CD14-positive monocyte (primary cell): ENCODE measurements at regions not wholly inside any gene's neighbourhood (a gene's known extent, or its start where the extent isn't known, plus 50 kb on each side); places are given as distances from the start of the nearest gene placed in this dataset.

ENCODE experiments used
- DNase-seq, 3 donors: peaks; one replicate each; pipeline ENCODE4 v3.0.0-alpha.2; 2011 to 2022
- H2AFZ ChIP-seq: 2 replicates; pipeline ENCODE4 v1.6.0; 2012; ENCODE audit warnings: mild to moderate bottlenecking, low read depth, low read length, inconsistent platforms; ENCODE audit not compliant: insufficient read depth, poor library complexity, severe bottlenecking
- H3K27ac ChIP-seq, 2 donors: 1 replicate in 1 of 2; 2 replicates in 1 of 2; pipeline ENCODE4 v1.5.1; 2012 to 2013; ENCODE audit warnings: low read length in 2 of 2, control low read depth in 1 of 2, inconsistent platforms in 1 of 2, low read depth in 1 of 2, mild to moderate bottlenecking in 1 of 2
- H3K27me3 ChIP-seq, 2 donors: one replicate each; pipeline versions ENCODE4 v1.6.0 to v1.6.1; 2011 to 2013; ENCODE audit warnings: low read length in 2 of 2; ENCODE audit not compliant: control insufficient read depth in 2 of 2, insufficient read depth in 2 of 2
- H3K36me3 ChIP-seq, 2 donors: replicated peaks in 1 of 2; 1 replicate in 1 of 2; 2 replicates in 1 of 2; pipeline versions ENCODE4 v1.5.1 to v1.6.1; 2012 to 2013; ENCODE audit warnings: low read length in 2 of 2, control low read depth in 1 of 2, inconsistent platforms in 1 of 2, mild to moderate bottlenecking in 1 of 2; ENCODE audit not compliant: insufficient read depth in 2 of 2, control insufficient read depth in 1 of 2
- H3K4me1 ChIP-seq, 2 donors: 1 replicate in 1 of 2; 2 replicates in 1 of 2; pipeline versions ENCODE4 v1.5.1 to v1.6.1; 2012 to 2013; ENCODE audit warnings: low read length in 2 of 2, control low read depth in 1 of 2, inconsistent platforms in 1 of 2, mild to moderate bottlenecking in 1 of 2, moderate library complexity in 1 of 2; ENCODE audit not compliant: insufficient read depth in 2 of 2, control insufficient read depth in 1 of 2
- H3K4me2 ChIP-seq: replicated peaks from 2 replicates; pipeline ENCODE3; 2012; ENCODE audit warnings: low read length, moderate library complexity, mild to moderate bottlenecking; ENCODE audit not compliant: poor library complexity, severe bottlenecking; ENCODE audit errors: extremely low read depth
- H3K4me3 ChIP-seq, 3 experiments: fragments of 200-600 bp in 1 of 3; sonication (generic) in 1 of 3; replicated peaks in 1 of 3; 1 replicate in 2 of 3; 2 replicates in 1 of 3; pipeline ENCODE4 v1.5.1; 2011 to 2013; ENCODE audit warnings: low read length in 3 of 3, mild to moderate bottlenecking in 3 of 3, control low read depth in 2 of 3, low read depth in 2 of 3, inconsistent platforms in 1 of 3, moderate library complexity in 1 of 3
- H3K79me2 ChIP-seq: 2 replicates; pipeline ENCODE4 v1.6.0; 2012; ENCODE audit warnings: mild to moderate bottlenecking, control low read depth, inconsistent platforms, low read length, moderate library complexity; ENCODE audit not compliant: insufficient read depth
- H3K9ac ChIP-seq: 2 replicates; pipeline ENCODE4 v1.6.0; 2017; ENCODE audit warnings: low read length, mild to moderate bottlenecking; ENCODE audit not compliant: insufficient read depth, poor library complexity, severe bottlenecking
- H3K9me3 ChIP-seq, 2 donors: replicated peaks in 1 of 2; 1 replicate in 1 of 2; 2 replicates in 1 of 2; pipeline versions ENCODE4 v1.5.1 to v1.6.1; 2012 to 2013; ENCODE audit warnings: low read length in 2 of 2, control low read depth in 1 of 2; ENCODE audit not compliant: control insufficient read depth in 1 of 2, insufficient read depth in 1 of 2
- H4K20me1 ChIP-seq: 2 replicates; pipeline ENCODE4 v1.6.0; 2012; ENCODE audit warnings: mild to moderate bottlenecking, low read length, control low read depth, moderate library complexity; ENCODE audit not compliant: insufficient read depth
- H3K27ac Mint-ChIP-seq, 7 donors: one replicate each; pipeline ENCODE4 v1.8.0; 2020; ENCODE audit warnings: mild to moderate bottlenecking in 7 of 7, mixed read lengths in 7 of 7, moderate library complexity in 6 of 7, inconsistent platforms in 2 of 7
- H3K27me3 Mint-ChIP-seq, 3 donors: one replicate each; pipeline ENCODE4 v1.8.0; 2021 to 2022; ENCODE audit warnings: low read depth in 3 of 3, mild to moderate bottlenecking in 3 of 3, mixed read lengths in 3 of 3, moderate library complexity in 3 of 3, inconsistent platforms in 1 of 3
- H3K36me3 Mint-ChIP-seq, 2 donors: one replicate each; pipeline ENCODE4 v1.8.0; 2020; ENCODE audit warnings: mixed read lengths in 2 of 2, inconsistent platforms in 1 of 2, mild to moderate bottlenecking in 1 of 2
- H3K4me1 Mint-ChIP-seq: one replicate; pipeline ENCODE4 v1.8.0; 2020; ENCODE audit warnings: mild to moderate bottlenecking, mixed read lengths
- H3K4me3 Mint-ChIP-seq, 2 donors: one replicate each; pipeline ENCODE4 v1.8.0; 2020; ENCODE audit warnings: mild to moderate bottlenecking in 2 of 2, mixed read lengths in 2 of 2, moderate library complexity in 1 of 2
- H3K9me3 Mint-ChIP-seq, 7 donors: one replicate each; pipeline ENCODE4 v1.8.0; 2020 to 2022; ENCODE audit warnings: mixed read lengths in 7 of 7, mild to moderate bottlenecking in 6 of 7, moderate library complexity in 6 of 7, inconsistent platforms in 2 of 7
- CTCF ChIP-seq: fragments of 200-600 bp; IDR thresholded peaks from one replicate; pipeline ENCODE4 v1.8.0; 2022; ENCODE audit warnings: antibody characterized with exemption, mild to moderate bottlenecking
- WGBS: methylation state at CpG from one replicate; pipeline ENCODE4 v1.1.5; 2013; ENCODE audit warnings: missing lambda C conversion rate; ENCODE audit not compliant: insufficient coverage; 5-methylcytosine and 5-hydroxymethylcytosine counted together
- intact Hi-C, 2 donors: fragments of 100-400 bp; cut with micrococcal nuclease; formaldehyde crosslinking; loops; one replicate each; pipeline versions ENCODE4 v1.15.0 to v1.15.1; 2023

GRCh38 chr6:2531426-2532215 is 219.1 kb downstream of the MYLK4 start:
- Histone ChIP-seq H3K4me3 (no peak overlapping the region), H4K20me1 (no peaks in the 10 kb centered on the region), H2AFZ (no peak overlapping the region), H3K9me3 (peaks cover 8 to 20% of the 10 kb centered on the region in 2 donors), H3K4me1 (peaks cover 29 to 49% of the 10 kb centered on the region in 2 donors), H3K4me2 (no peak overlapping the region), H3K79me2 (no peaks in the 10 kb centered on the region), H3K9ac (no peak overlapping the region), H3K36me3 (no peaks in the 10 kb centered on the region), H3K27ac (no peak overlapping the region), H3K27me3 (peaks cover 44 to 64% of the 10 kb centered on the region in 2 donors)
- Mint-ChIP-seq H3K9me3 (peaks cover 11 to 30% (median 20%) of the 10 kb centered on the region in 7 donors), H3K27me3 (peaks cover 62 to 67% (median 64%) of the 10 kb centered on the region in 3 donors), H3K4me3 (peak overlapping the region in 1 of 2 donors; percentile 71), H3K27ac (peak overlapping the region in 5 of 7 donors; percentile 3 to 83 (median 77)), H3K36me3 (peaks cover 0 to 16% of the 10 kb centered on the region in 2 donors), H3K4me1 (peaks cover 48% of the 10 kb centered on the region)
- 100% methylated on average over 3 of the region's 6 CpGs for WGBS
- DNase-seq, result peak; percentile 69 to 87 (median 82)
- intact Hi-C loops, result loop anchor here in 1 of 2 donors (10.0 kb wide), 1 partner anchor 203 kb away; no protein-coding TSS in a partner anchor
- no peak for TF ChIP-seq CTCF

- 69% methylated on average over 7 of the region's 7 CpGs for WGBS
- no peaks in the 10 kb centered on the region for H3K36me3 ChIP-seq
- H3K4me1 ChIP-seq, result peaks cover 17 to 41% of the 10 kb centered on the region in 2 donors
- H3K9ac ChIP-seq, result no peak overlapping the region
- peaks cover 38 to 54% of the 10 kb centered on the region in 2 donors for H3K27me3 ChIP-seq
- no peaks in the 10 kb centered on the region for H3K79me2 ChIP-seq
- Mint-ChIP-seq H3K27ac (peak overlapping the region in 1 of 7 donors; percentile 35), H3K36me3 (peaks cover 2 to 17% of the 10 kb centered on the region in 2 donors), H3K27me3 (peaks cover 55 to 60% (median 56%) of the 10 kb centered on the region in 3 donors), H3K4me3 (peak overlapping the region in 1 of 2 donors; percentile 59), H3K4me1 (peaks cover 37% of the 10 kb centered on the region), H3K9me3 (peaks cover 11 to 42% (median 25%) of the 10 kb centered on the region in 7 donors)
- no peak overlapping the region for H3K4me2 ChIP-seq
- no peak for TF ChIP-seq CTCF
- H2AFZ ChIP-seq, result no peak overlapping the region
- peaks cover 14 to 23% of the 10 kb centered on the region in 2 donors for H3K9me3 ChIP-seq
- no peak overlapping the region for H3K4me3 ChIP-seq
- intact Hi-C loops, result no loop called here
- DNase-seq, result no peak
- H4K20me1 ChIP-seq, result no peaks in the 10 kb centered on the region
- no peak overlapping the region for H3K27ac ChIP-seq
Observed at GRCh38 chr6:2529211-2529719, 221.5 kb downstream of the MYLK4 start.
